K562 (cell line): ENCODE measurements at regions not wholly inside any gene's neighbourhood (a gene's known extent, or its start where the extent isn't known, plus 50 kb on each side); places are given as distances from the start of the nearest gene placed in this dataset.
A peak's percentile ranks its signal among the peaks of the same experiment; 100 is the strongest.

Experiments
- ATAC-seq: fragments of 200-7000 bp; cut with Tn5 transposase; 3 replicates; pipeline ENCODE4 v1.9.1; 2020; ENCODE audit warnings: moderate library complexity
- BruUV-seq: library from RNA; stranded (reverse); fragments of 400-500 nt; replicated peaks from 2 replicates; lab custom pipeline; 2021; lab: Mats Ljungman, UMichigan
- CTCF ChIA-PET: fragments of 300-600 bp; formaldehyde crosslinking; extraction: SDS; loops from one replicate; lab custom pipeline; 2021; ENCODE audit warnings: low intra/inter-chr PET ratio; lab: Yijun Ruan, JAX
- POLR2A ChIA-PET: fragments of 300-600, 350-650 bp; sonication (Branson Sonifier 250); formaldehyde crosslinking; extraction: SDS; loops from one replicate; lab custom pipeline; 2021; ENCODE audit warnings: antibody characterized with exemption, inconsistent platforms; lab: Yijun Ruan, JAX
- DNase-seq, 4 experiments: peaks; one replicate each; pipeline versions ENCODE4 v3.0.0 to v3.0.0-alpha.2; 2011 to 2018; ENCODE audit warnings: low spot score in 3 of 4, mixed read lengths in 3 of 4; ENCODE audit errors: extremely low read depth in 1 of 4
- FAIRE-seq: peaks from 2 replicates; lab custom pipeline; 2011; peaks lifted over from hg19 to GRCh38; lab: Jason Lieb, UNC
- H2AFZ ChIP-seq: 2 replicates; pipeline ENCODE4 v1.6.0; 2011; ENCODE audit warnings: low read depth, low read length, control low read depth, inconsistent platforms
- H3K27ac ChIP-seq: fragments of 200-600 bp; 3 replicates; pipeline ENCODE4 v1.8.0; 2011; ENCODE audit warnings: low read depth, mild to moderate bottlenecking, control low read depth, inconsistent platforms, low read length, moderate library complexity, mixed read lengths; ENCODE audit errors: extremely low read depth
- H3K27me3 ChIP-seq, 2 experiments: fragments of 300-600 bp in 1 of 2; 2 replicates in 1 of 2; 3 replicates in 1 of 2; pipeline versions ENCODE4 v1.6.0 to v1.8.0; 2011; ENCODE audit warnings: inconsistent platforms in 2 of 2, low read length in 2 of 2, mild to moderate bottlenecking in 1 of 2, mixed read lengths in 1 of 2, moderate library complexity in 1 of 2; ENCODE audit not compliant: control insufficient read depth in 2 of 2, insufficient read depth in 2 of 2
- H3K36me3 ChIP-seq: fragments of 300-600 bp; 3 replicates; pipeline ENCODE4 v1.8.0; 2011; ENCODE audit warnings: mild to moderate bottlenecking, low read length, inconsistent platforms; ENCODE audit not compliant: control insufficient read depth, insufficient read depth
- H3K4me1 ChIP-seq, 2 experiments: fragments of 200-600 bp in 1 of 2; replicated peaks in 1 of 2; 2 replicates in 1 of 2; 3 replicates in 1 of 2; pipeline versions ENCODE4 v1.5.1 to v1.8.0; 2011; ENCODE audit warnings: inconsistent platforms in 2 of 2, low read length in 2 of 2, mild to moderate bottlenecking in 1 of 2, mixed read lengths in 1 of 2, moderate library complexity in 1 of 2; ENCODE audit not compliant: control insufficient read depth in 2 of 2, insufficient read depth in 2 of 2
- H3K4me2 ChIP-seq: 2 replicates; pipeline ENCODE4 v1.6.1; 2011; ENCODE audit warnings: low read length, control low read depth, inconsistent platforms, mixed read lengths; ENCODE audit not compliant: insufficient read depth
- H3K4me3 ChIP-seq: fragments of 200-600 bp; sonication (generic), shearing (Covaris generic); 2 replicates; pipeline ENCODE4 v1.5.1; 2016; ENCODE audit warnings: control low read depth, inconsistent platforms
- H3K79me2 ChIP-seq: fragments of 200-600 bp; 3 replicates; pipeline ENCODE4 v1.8.0; 2011; ENCODE audit warnings: low read length, inconsistent platforms; ENCODE audit not compliant: control insufficient read depth, insufficient read depth
- H3K9ac ChIP-seq, 2 experiments: 2 replicates each; pipeline versions ENCODE4 v1.6.0 to v1.6.1; 2011; ENCODE audit warnings: low read depth in 2 of 2, low read length in 2 of 2, control low read depth in 1 of 2, inconsistent platforms in 1 of 2, mild to moderate bottlenecking in 1 of 2, mixed read lengths in 1 of 2; ENCODE audit not compliant: insufficient read depth in 1 of 2
- H3K9me1 ChIP-seq: one replicate; pipeline ENCODE4 v1.6.0; 2011; ENCODE audit warnings: inconsistent platforms, mild to moderate bottlenecking, low read length, moderate library complexity; ENCODE audit not compliant: control insufficient read depth, insufficient read depth
- H3K9me3 ChIP-seq: replicated peaks from 2 replicates; pipeline ENCODE4 v1.5.1; 2011; ENCODE audit warnings: low read depth, low read length, inconsistent platforms; ENCODE audit not compliant: control insufficient read depth, insufficient read depth
- H4K20me1 ChIP-seq: replicated peaks from 2 replicates; pipeline ENCODE4 v1.6.1; 2011; ENCODE audit warnings: low read length, inconsistent platforms, mixed read lengths; ENCODE audit not compliant: control insufficient read depth, insufficient read depth
- BCL6 ChIP-seq: fragments of 250-450 bp; sonication (Bioruptor Pico); IDR thresholded peaks from 2 replicates; pipeline ENCODE4 v1.4.0; 2020
- BRCA1 ChIP-seq, 2 experiments: fragments of 450-650 bp in 1 of 2; sonication (generic) in 1 of 2; formaldehyde crosslinking in 1 of 2; IDR thresholded peaks; 2 replicates each; pipeline versions ENCODE4 v1.5.0 to v1.6.1; 2017 to 2020; ENCODE audit warnings: mild to moderate bottlenecking in 1 of 2, missing genetic modification reagents in 1 of 2
- FOSL1 ChIP-seq: fragments of 200-800 bp; sonication (Bioruptor generic); conservative IDR thresholded peaks from 2 replicates; pipeline ENCODE4 v1.6.1; 2016; ENCODE audit warnings: missing genetic modification characterization, missing compliant biosample characterization
- HDAC8 ChIP-seq: fragments of 450-650 bp; IDR thresholded peaks from 2 replicates; pipeline ENCODE4 v1.6.1; 2016; ENCODE audit warnings: mild to moderate bottlenecking, missing genetic modification characterization, moderate library complexity, missing compliant biosample characterization
- MAFF ChIP-seq: IDR thresholded peaks from 2 replicates; pipeline ENCODE4 v1.6.1; 2012; ENCODE audit warnings: low read length, improper control_type of control experiment
- PTTG1 ChIP-seq: fragments of 450-650 bp; IDR thresholded peaks from 2 replicates; pipeline ENCODE4 v1.6.1; 2016; ENCODE audit warnings: low read depth, mild to moderate bottlenecking, missing genetic modification characterization, missing compliant biosample characterization
- RAD51 ChIP-seq: fragments of 450-650 bp; IDR thresholded peaks from 2 replicates; pipeline ENCODE4 v1.7.1; 2016; ENCODE audit warnings: low read depth, mild to moderate bottlenecking, borderline replicate concordance
- RFX1 ChIP-seq: fragments of 450-650 bp; IDR thresholded peaks from 2 replicates; pipeline ENCODE4 v1.6.1; 2016; ENCODE audit warnings: mild to moderate bottlenecking, moderate library complexity
- RNF2 ChIP-seq: sonication (generic); IDR thresholded peaks from 2 replicates; pipeline ENCODE4 v1.6.1; 2016
- TCF3 ChIP-seq: sonication (generic); formaldehyde crosslinking; IDR thresholded peaks from 2 replicates; pipeline ENCODE4 v1.4.0; 2020; ENCODE audit warnings: mild to moderate bottlenecking, missing genetic modification reagents
- TEAD4 ChIP-seq, 2 experiments: sonication (generic) in 1 of 2; formaldehyde crosslinking in 1 of 2; IDR thresholded peaks; 2 replicates each; pipeline versions ENCODE4 v1.6.1 to v1.8.0; 2012 to 2022; ENCODE audit warnings: borderline replicate concordance in 1 of 2, inconsistent platforms in 1 of 2, low read length in 1 of 2, mild to moderate bottlenecking in 1 of 2, missing genetic modification reagents in 1 of 2
- ZNF224 ChIP-seq: sonication (generic); formaldehyde crosslinking; IDR thresholded peaks from 2 replicates; pipeline ENCODE4 v1.8.0; 2022; ENCODE audit warnings: mild to moderate bottlenecking, missing genetic modification reagents
- ZNF696 ChIP-seq: fragments of 250-450 bp; sonication (Bioruptor Pico); conservative IDR thresholded peaks from 2 replicates; pipeline ENCODE4 v1.4.0; 2020; ENCODE audit warnings: mild to moderate bottlenecking, moderate library complexity
- WGBS: fragments of 100-300 bp; shearing (Covaris generic); methylation state at CpG from one replicate; pipeline ENCODE4 v1.1.6; 2016; ENCODE audit warnings: low coverage, mixed read lengths; ENCODE audit not compliant: insufficient coverage; ENCODE audit errors: missing lambda C conversion rate; 5-methylcytosine and 5-hydroxymethylcytosine counted together
- in situ Hi-C: fragments of 300-500 bp; cut with MboI; formaldehyde crosslinking; loops from 4 replicates; pipeline ENCODE4 v1.15.0; 2018; ENCODE audit warnings: inconsistent platforms, mixed read lengths
- intact Hi-C: fragments of 100-400 bp; cut with micrococcal nuclease; formaldehyde crosslinking; loops from 2 replicates; pipeline ENCODE4 v1.14.2; 2022
- TF ChIP-seq, protein P1 (sequence below): fragments of 150-350 bp; conservative IDR thresholded peaks from 2 replicates; pipeline ENCODE4 v1.6.1; 2014; ENCODE audit warnings: low read length
- TF ChIP-seq, protein P2 (sequence below): IDR thresholded peaks from 2 replicates; pipeline ENCODE4 v1.6.1; 2014; ENCODE audit warnings: antibody characterized with exemption

DNA sequence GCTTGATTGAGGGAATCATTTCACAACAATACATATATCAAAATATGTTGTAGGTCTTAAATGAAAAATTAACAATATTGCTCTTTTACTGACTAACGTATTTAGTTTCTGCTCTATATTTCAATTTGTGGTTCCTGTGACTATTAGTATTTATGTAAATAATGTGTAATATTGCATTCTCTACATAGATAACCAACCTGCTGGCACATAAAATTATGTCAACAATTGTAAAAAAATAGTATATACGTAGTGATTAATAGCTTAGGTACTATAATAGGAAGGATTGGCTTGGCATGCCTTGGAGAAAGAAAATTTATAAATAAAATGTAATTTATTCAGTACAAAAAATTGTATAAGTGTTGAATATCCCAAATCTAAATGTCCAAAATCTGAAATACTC, 1336.1 kb downstream of the PCDH9 start:
- ChIA-PET POLR2A (no interaction called here), CTCF (no interaction called here)
- H3K4me2 ChIP-seq: no peak overlapping the region
- no peak for FAIRE-seq
- H2AFZ ChIP-seq: no peak overlapping the region
- H3K9me1 ChIP-seq: no peaks in the 10 kb centered on the region
- no peaks in the 10 kb centered on the region for H3K4me1 ChIP-seq
- intact Hi-C loops (no loop called here), in situ Hi-C loops (no loop called here)
- no peak overlapping the region for H3K9ac ChIP-seq
- no peak overlapping the region for H3K27ac ChIP-seq
- TF ChIP-seq BRCA1 (IDR thresholded peaks at IDR 0.05) (peak; percentile 27; the same call in 1 of the 2 replicates), BRCA1 (CRISPR knock-in tag; IDR thresholded peaks at IDR 0.05) (no peak), RNF2 (no peak)
- no peak for DNase-seq
- H3K27me3 ChIP-seq: no peaks in the 10 kb centered on the region
- H3K36me3 ChIP-seq: no peaks in the 10 kb centered on the region
- no peaks in the 10 kb centered on the region for H3K9me3 ChIP-seq
- BruUV-seq: no TSS peak
- no peak for ATAC-seq
- H4K20me1 ChIP-seq: no peaks in the 10 kb centered on the region
- 13% methylated on average over 2 of the region's 2 CpGs for WGBS
- no peaks in the 10 kb centered on the region for H3K79me2 ChIP-seq
- H3K4me3 ChIP-seq: no peak overlapping the region

DNA sequence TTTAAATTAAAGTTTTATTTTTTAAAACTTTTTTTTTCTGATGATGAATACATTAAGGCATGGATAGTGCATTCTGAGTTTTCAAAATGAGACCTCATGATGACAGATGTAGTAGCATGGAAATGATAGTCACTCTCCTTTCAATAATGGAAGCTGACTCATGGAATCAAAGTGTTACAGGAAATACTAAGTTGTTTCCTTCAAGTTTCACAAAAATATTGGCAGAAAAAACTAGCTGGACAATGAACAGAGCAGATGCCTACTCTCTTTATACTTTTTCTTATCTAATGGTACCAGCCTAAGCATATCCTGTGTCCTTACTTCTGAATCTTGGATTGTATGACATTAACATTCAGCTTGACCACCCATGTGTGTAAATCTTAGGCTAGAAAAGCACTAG, 1337.3 kb downstream of the PCDH9 start:
- no peak overlapping the region for H3K9ac ChIP-seq
- FAIRE-seq (no peak), DNase-seq (no peak), ATAC-seq (no peak)
- H3K36me3 ChIP-seq: no peaks in the 10 kb centered on the region
- in situ Hi-C loops (no loop called here), intact Hi-C loops (no loop called here)
- H3K79me2 ChIP-seq: no peaks in the 10 kb centered on the region
- H3K27ac ChIP-seq: no peak overlapping the region
- H2AFZ ChIP-seq: no peak overlapping the region
- ChIA-PET POLR2A (no interaction called here), CTCF (no interaction called here)
- no peaks in the 10 kb centered on the region for H3K9me1 ChIP-seq
- no peak overlapping the region for H3K4me3 ChIP-seq
- BruUV-seq: no TSS peak
- H4K20me1 ChIP-seq: no peaks in the 10 kb centered on the region
- no peak overlapping the region for H3K4me2 ChIP-seq
- no peaks in the 10 kb centered on the region for H3K27me3 ChIP-seq
- H3K4me1 ChIP-seq: no peaks in the 10 kb centered on the region
- no peaks in the 10 kb centered on the region for H3K9me3 ChIP-seq
- no peak for TF ChIP-seq RFX1
- TF ChIP-seq FOSL1 (tag): no peak
- no peak for TF ChIP-seq HDAC8
- no peak for TF ChIP-seq RAD51
- no peak for TF ChIP-seq BCL6 (CRISPR knock-in tag)
- TF ChIP-seq, protein P1, sequence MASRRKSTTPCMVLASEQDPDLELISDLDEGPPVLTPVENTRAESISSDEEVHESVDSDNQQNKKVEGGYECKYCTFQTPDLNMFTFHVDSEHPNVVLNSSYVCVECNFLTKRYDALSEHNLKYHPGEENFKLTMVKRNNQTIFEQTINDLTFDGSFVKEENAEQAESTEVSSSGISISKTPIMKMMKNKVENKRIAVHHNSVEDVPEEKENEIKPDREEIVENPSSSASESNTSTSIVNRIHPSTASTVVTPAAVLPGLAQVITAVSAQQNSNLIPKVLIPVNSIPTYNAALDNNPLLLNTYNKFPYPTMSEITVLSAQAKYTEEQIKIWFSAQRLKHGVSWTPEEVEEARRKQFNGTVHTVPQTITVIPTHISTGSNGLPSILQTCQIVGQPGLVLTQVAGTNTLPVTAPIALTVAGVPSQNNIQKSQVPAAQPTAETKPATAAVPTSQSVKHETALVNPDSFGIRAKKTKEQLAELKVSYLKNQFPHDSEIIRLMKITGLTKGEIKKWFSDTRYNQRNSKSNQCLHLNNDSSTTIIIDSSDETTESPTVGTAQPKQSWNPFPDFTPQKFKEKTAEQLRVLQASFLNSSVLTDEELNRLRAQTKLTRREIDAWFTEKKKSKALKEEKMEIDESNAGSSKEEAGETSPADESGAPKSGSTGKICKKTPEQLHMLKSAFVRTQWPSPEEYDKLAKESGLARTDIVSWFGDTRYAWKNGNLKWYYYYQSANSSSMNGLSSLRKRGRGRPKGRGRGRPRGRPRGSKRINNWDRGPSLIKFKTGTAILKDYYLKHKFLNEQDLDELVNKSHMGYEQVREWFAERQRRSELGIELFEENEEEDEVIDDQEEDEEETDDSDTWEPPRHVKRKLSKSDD: no peak
- TF ChIP-seq, protein P2, sequence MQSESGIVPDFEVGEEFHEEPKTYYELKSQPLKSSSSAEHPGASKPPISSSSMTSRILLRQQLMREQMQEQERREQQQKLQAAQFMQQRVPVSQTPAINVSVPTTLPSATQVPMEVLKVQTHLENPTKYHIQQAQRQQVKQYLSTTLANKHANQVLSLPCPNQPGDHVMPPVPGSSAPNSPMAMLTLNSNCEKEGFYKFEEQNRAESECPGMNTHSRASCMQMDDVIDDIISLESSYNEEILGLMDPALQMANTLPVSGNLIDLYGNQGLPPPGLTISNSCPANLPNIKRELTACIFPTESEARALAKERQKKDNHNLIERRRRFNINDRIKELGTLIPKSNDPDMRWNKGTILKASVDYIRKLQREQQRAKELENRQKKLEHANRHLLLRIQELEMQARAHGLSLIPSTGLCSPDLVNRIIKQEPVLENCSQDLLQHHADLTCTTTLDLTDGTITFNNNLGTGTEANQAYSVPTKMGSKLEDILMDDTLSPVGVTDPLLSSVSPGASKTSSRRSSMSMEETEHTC: no peak
- no peak for TF ChIP-seq ZNF696 (CRISPR knock-in tag)
- TF ChIP-seq TEAD4 (IDR thresholded peaks at IDR 0.05; ENCODE audit: low read length): no peak
- TF ChIP-seq TEAD4 (CRISPR knock-in tag; IDR thresholded peaks at IDR 0.05; ENCODE audit: borderline replicate concordance): no peak
- no peak for TF ChIP-seq ZNF224 (CRISPR knock-in tag)
- TF ChIP-seq MAFF: no peak
- TF ChIP-seq PTTG1 (tag): no peak
- TF ChIP-seq TCF3 (CRISPR knock-in tag): no peak
